CD14-positive monocyte (primary cell): ENCODE measurements at regions not wholly inside any gene's neighbourhood (a gene's known extent, or its start where the extent isn't known, plus 50 kb on each side); places are given as distances from the start of the nearest gene placed in this dataset.

Experiments used
- DNase-seq, 3 donors: peaks; one replicate each; pipeline ENCODE4 v3.0.0-alpha.2; 2011 to 2022
- H2AFZ ChIP-seq: 2 replicates; pipeline ENCODE4 v1.6.0; 2012; ENCODE audit warnings: mild to moderate bottlenecking, low read depth, low read length, inconsistent platforms; ENCODE audit not compliant: insufficient read depth, poor library complexity, severe bottlenecking
- H3K27ac ChIP-seq, 2 donors: 1 replicate in 1 of 2; 2 replicates in 1 of 2; pipeline ENCODE4 v1.5.1; 2012 to 2013; ENCODE audit warnings: low read length in 2 of 2, control low read depth in 1 of 2, inconsistent platforms in 1 of 2, low read depth in 1 of 2, mild to moderate bottlenecking in 1 of 2
- H3K27me3 ChIP-seq, 2 donors: one replicate each; pipeline versions ENCODE4 v1.6.0 to v1.6.1; 2011 to 2013; ENCODE audit warnings: low read length in 2 of 2; ENCODE audit not compliant: control insufficient read depth in 2 of 2, insufficient read depth in 2 of 2
- H3K36me3 ChIP-seq, 2 donors: replicated peaks in 1 of 2; 1 replicate in 1 of 2; 2 replicates in 1 of 2; pipeline versions ENCODE4 v1.5.1 to v1.6.1; 2012 to 2013; ENCODE audit warnings: low read length in 2 of 2, control low read depth in 1 of 2, inconsistent platforms in 1 of 2, mild to moderate bottlenecking in 1 of 2; ENCODE audit not compliant: insufficient read depth in 2 of 2, control insufficient read depth in 1 of 2
- H3K4me1 ChIP-seq, 2 donors: 1 replicate in 1 of 2; 2 replicates in 1 of 2; pipeline versions ENCODE4 v1.5.1 to v1.6.1; 2012 to 2013; ENCODE audit warnings: low read length in 2 of 2, control low read depth in 1 of 2, inconsistent platforms in 1 of 2, mild to moderate bottlenecking in 1 of 2, moderate library complexity in 1 of 2; ENCODE audit not compliant: insufficient read depth in 2 of 2, control insufficient read depth in 1 of 2
- H3K4me2 ChIP-seq: replicated peaks from 2 replicates; pipeline ENCODE3; 2012; ENCODE audit warnings: low read length, moderate library complexity, mild to moderate bottlenecking; ENCODE audit not compliant: poor library complexity, severe bottlenecking; ENCODE audit errors: extremely low read depth
- H3K4me3 ChIP-seq, 3 experiments: fragments of 200-600 bp in 1 of 3; sonication (generic) in 1 of 3; replicated peaks in 1 of 3; 1 replicate in 2 of 3; 2 replicates in 1 of 3; pipeline ENCODE4 v1.5.1; 2011 to 2013; ENCODE audit warnings: low read length in 3 of 3, mild to moderate bottlenecking in 3 of 3, control low read depth in 2 of 3, low read depth in 2 of 3, inconsistent platforms in 1 of 3, moderate library complexity in 1 of 3
- H3K79me2 ChIP-seq: 2 replicates; pipeline ENCODE4 v1.6.0; 2012; ENCODE audit warnings: mild to moderate bottlenecking, control low read depth, inconsistent platforms, low read length, moderate library complexity; ENCODE audit not compliant: insufficient read depth
- H3K9ac ChIP-seq: 2 replicates; pipeline ENCODE4 v1.6.0; 2017; ENCODE audit warnings: low read length, mild to moderate bottlenecking; ENCODE audit not compliant: insufficient read depth, poor library complexity, severe bottlenecking
- H3K9me3 ChIP-seq, 2 donors: replicated peaks in 1 of 2; 1 replicate in 1 of 2; 2 replicates in 1 of 2; pipeline versions ENCODE4 v1.5.1 to v1.6.1; 2012 to 2013; ENCODE audit warnings: low read length in 2 of 2, control low read depth in 1 of 2; ENCODE audit not compliant: control insufficient read depth in 1 of 2, insufficient read depth in 1 of 2
- H4K20me1 ChIP-seq: 2 replicates; pipeline ENCODE4 v1.6.0; 2012; ENCODE audit warnings: mild to moderate bottlenecking, low read length, control low read depth, moderate library complexity; ENCODE audit not compliant: insufficient read depth
- H3K27ac Mint-ChIP-seq, 7 donors: one replicate each; pipeline ENCODE4 v1.8.0; 2020; ENCODE audit warnings: mild to moderate bottlenecking in 7 of 7, mixed read lengths in 7 of 7, moderate library complexity in 6 of 7, inconsistent platforms in 2 of 7
- H3K27me3 Mint-ChIP-seq, 3 donors: one replicate each; pipeline ENCODE4 v1.8.0; 2021 to 2022; ENCODE audit warnings: low read depth in 3 of 3, mild to moderate bottlenecking in 3 of 3, mixed read lengths in 3 of 3, moderate library complexity in 3 of 3, inconsistent platforms in 1 of 3
- H3K36me3 Mint-ChIP-seq, 2 donors: one replicate each; pipeline ENCODE4 v1.8.0; 2020; ENCODE audit warnings: mixed read lengths in 2 of 2, inconsistent platforms in 1 of 2, mild to moderate bottlenecking in 1 of 2
- H3K4me1 Mint-ChIP-seq: one replicate; pipeline ENCODE4 v1.8.0; 2020; ENCODE audit warnings: mild to moderate bottlenecking, mixed read lengths
- H3K4me3 Mint-ChIP-seq, 2 donors: one replicate each; pipeline ENCODE4 v1.8.0; 2020; ENCODE audit warnings: mild to moderate bottlenecking in 2 of 2, mixed read lengths in 2 of 2, moderate library complexity in 1 of 2
- H3K9me3 Mint-ChIP-seq, 7 donors: one replicate each; pipeline ENCODE4 v1.8.0; 2020 to 2022; ENCODE audit warnings: mixed read lengths in 7 of 7, mild to moderate bottlenecking in 6 of 7, moderate library complexity in 6 of 7, inconsistent platforms in 2 of 7
- WGBS: methylation state at CpG from one replicate; pipeline ENCODE4 v1.1.5; 2013; ENCODE audit warnings: missing lambda C conversion rate; ENCODE audit not compliant: insufficient coverage; 5-methylcytosine and 5-hydroxymethylcytosine counted together
- intact Hi-C, 2 donors: fragments of 100-400 bp; cut with micrococcal nuclease; formaldehyde crosslinking; loops; one replicate each; pipeline versions ENCODE4 v1.15.0 to v1.15.1; 2023
- TF ChIP-seq, protein P1 (sequence below): fragments of 200-600 bp; IDR thresholded peaks from one replicate; pipeline ENCODE4 v1.8.0; 2022; ENCODE audit warnings: antibody characterized with exemption, mild to moderate bottlenecking

DNA sequence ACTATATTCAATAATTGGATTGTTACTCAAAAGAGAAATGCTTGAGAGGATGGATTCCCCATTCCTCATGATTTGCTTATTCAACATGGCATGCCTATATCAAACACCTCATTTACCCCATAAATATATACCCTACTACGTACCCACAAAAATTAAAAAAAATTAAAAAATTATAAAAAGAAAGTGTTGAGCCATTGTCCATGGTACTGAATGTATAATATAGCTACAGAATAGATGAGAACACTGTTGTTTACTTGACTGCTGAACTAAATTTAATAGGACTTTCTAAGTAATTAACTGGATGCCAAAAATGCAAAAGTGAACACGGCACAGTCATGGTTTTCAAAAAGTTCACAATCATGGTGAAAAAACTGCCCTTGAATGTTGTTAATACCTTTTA lies 725.8 kb downstream of the KCTD16 start:
- H3K4me1 ChIP-seq = no peaks in the 10 kb centered on the region
- H3K36me3 Mint-ChIP-seq = no peaks in the 10 kb centered on the region
- TF ChIP-seq, protein P1, sequence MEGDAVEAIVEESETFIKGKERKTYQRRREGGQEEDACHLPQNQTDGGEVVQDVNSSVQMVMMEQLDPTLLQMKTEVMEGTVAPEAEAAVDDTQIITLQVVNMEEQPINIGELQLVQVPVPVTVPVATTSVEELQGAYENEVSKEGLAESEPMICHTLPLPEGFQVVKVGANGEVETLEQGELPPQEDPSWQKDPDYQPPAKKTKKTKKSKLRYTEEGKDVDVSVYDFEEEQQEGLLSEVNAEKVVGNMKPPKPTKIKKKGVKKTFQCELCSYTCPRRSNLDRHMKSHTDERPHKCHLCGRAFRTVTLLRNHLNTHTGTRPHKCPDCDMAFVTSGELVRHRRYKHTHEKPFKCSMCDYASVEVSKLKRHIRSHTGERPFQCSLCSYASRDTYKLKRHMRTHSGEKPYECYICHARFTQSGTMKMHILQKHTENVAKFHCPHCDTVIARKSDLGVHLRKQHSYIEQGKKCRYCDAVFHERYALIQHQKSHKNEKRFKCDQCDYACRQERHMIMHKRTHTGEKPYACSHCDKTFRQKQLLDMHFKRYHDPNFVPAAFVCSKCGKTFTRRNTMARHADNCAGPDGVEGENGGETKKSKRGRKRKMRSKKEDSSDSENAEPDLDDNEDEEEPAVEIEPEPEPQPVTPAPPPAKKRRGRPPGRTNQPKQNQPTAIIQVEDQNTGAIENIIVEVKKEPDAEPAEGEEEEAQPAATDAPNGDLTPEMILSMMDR = no peak
- no peak overlapping the region for H3K27ac Mint-ChIP-seq
- DNase-seq = no peak
- H3K27me3 ChIP-seq = no peaks in the 10 kb centered on the region
- no peaks in the 10 kb centered on the region for H3K36me3 ChIP-seq
- no peaks in the 10 kb centered on the region for H3K4me1 Mint-ChIP-seq
- peaks cover 0 to 3% of the 10 kb centered on the region in 2 donors for H3K9me3 ChIP-seq
- no CpG with 5 or more reads among the region's 2 CpGs for WGBS
- intact Hi-C loops = no loop called here
- no peak overlapping the region for H3K4me2 ChIP-seq
- no peaks in the 10 kb centered on the region for H3K27me3 Mint-ChIP-seq
- H3K79me2 ChIP-seq = no peaks in the 10 kb centered on the region
- no peak overlapping the region for H3K9ac ChIP-seq
- H3K27ac ChIP-seq = no peak overlapping the region
- no peaks in the 10 kb centered on the region for H4K20me1 ChIP-seq
- H2AFZ ChIP-seq = no peak overlapping the region
- H3K9me3 Mint-ChIP-seq = peaks cover 0 to 6% (median 1%) of the 10 kb centered on the region in 7 donors
- H3K4me3 ChIP-seq = no peak overlapping the region
- H3K4me3 Mint-ChIP-seq = no peak overlapping the region

DNA sequence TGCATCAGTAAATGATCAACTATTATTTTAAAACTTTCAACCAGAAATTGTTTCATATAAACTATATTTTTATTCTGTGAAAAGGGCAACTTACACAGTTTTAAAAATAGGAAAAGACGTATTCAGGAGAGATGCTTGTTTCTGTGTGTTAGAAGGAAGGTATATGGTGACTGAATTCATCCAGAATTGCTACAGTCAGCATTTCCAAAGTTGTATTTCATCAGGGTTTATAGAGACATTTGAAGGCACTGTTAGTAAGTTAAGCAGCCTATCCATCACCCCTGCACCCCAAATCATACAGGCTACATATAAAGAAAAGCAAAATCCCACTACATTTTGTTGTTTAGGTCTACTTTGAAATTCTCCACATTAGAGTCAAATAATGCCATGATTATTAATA lies 716.0 kb downstream of the KCTD16 start:
- no CpG with 5 or more reads among the region's 1 CpG for WGBS

More for the DNA sequence above, 716.0 kb downstream of the KCTD16 start:
- no peaks in the 10 kb centered on the region for H3K36me3 Mint-ChIP-seq
- TF ChIP-seq, protein P1 = no peak
- no peak overlapping the region for H3K4me3 Mint-ChIP-seq
- no peaks in the 10 kb centered on the region for H3K79me2 ChIP-seq
- intact Hi-C loops = no loop called here
- no peak for DNase-seq
- no peak overlapping the region for H3K9ac ChIP-seq
- no peaks in the 10 kb centered on the region for H3K36me3 ChIP-seq
- H3K27me3 ChIP-seq = no peaks in the 10 kb centered on the region
- no peaks in the 10 kb centered on the region for H4K20me1 ChIP-seq
- no peak overlapping the region for H3K4me3 ChIP-seq
- no peaks in the 10 kb centered on the region for H3K4me1 Mint-ChIP-seq
- no peak overlapping the region for H3K27ac Mint-ChIP-seq
- no peak overlapping the region for H2AFZ ChIP-seq
- no peaks in the 10 kb centered on the region for H3K27me3 Mint-ChIP-seq
- no peak overlapping the region for H3K27ac ChIP-seq
- peaks cover 19 to 22% of the 10 kb centered on the region in 2 donors for H3K9me3 ChIP-seq
- H3K4me2 ChIP-seq = no peak overlapping the region
- H3K4me1 ChIP-seq = no peaks in the 10 kb centered on the region
- H3K9me3 Mint-ChIP-seq = peaks cover 8 to 25% (median 13%) of the 10 kb centered on the region in 7 donors
